ENCODE measurements at regions not wholly inside any gene's neighbourhood (a gene's known extent, or its start where the extent isn't known, plus 50 kb on each side); places are given as distances from the start of the nearest gene placed in this dataset.

GRCh38 chr14:22384167-22384549, 204.9 kb downstream of the DAD1 start:
- Histone ChIP-seq H3K36me3 (no peaks in the 10 kb centered on the region), H3K9me3 (no peaks in the 10 kb centered on the region), H3K27me3 (no peaks in the 10 kb centered on the region), H3K4me3 (no peak overlapping the region), H3K27ac (no peak overlapping the region), H3K4me1 (peaks cover 0 to 15% (median 3%) of the 10 kb centered on the region in 4 donors)
- no peak for DNase-seq
- 86 to 95% methylated on average over 1 to 2 of the region's 2 CpGs for WGBS, 2 donors
- ATAC-seq (ENCODE audit: low FRiP score in 2 of 2): no peak
- TF ChIP-seq EP300 (IDR thresholded peaks at IDR 0.05) (no peak), POLR2AphosphoS5 (IDR thresholded peaks at IDR 0.05) (no peak), POLR2A (IDR thresholded peaks at IDR 0.05) (no peak), CTCF (IDR thresholded peaks at IDR 0.05) (no peak)

GRCh38 chr14:22383515-22384166, 205.4 kb downstream of the DAD1 start:
- H3K36me3 ChIP-seq: no peaks in the 10 kb centered on the region
- no peak for ATAC-seq (ENCODE audit: low FRiP score in 2 of 2)
- WGBS, 2 donors: 39 to 46% methylated on average over 8 of the region's 8 CpGs
- peak in 1 of 2 donors; percentile 65 for DNase-seq
- H3K27me3 ChIP-seq: no peaks in the 10 kb centered on the region
- H3K4me1 ChIP-seq: peaks cover 0 to 15% (median 3%) of the 10 kb centered on the region in 4 donors
- H3K4me3 ChIP-seq: no peak overlapping the region
- H3K9me3 ChIP-seq: no peaks in the 10 kb centered on the region
- H3K27ac ChIP-seq: no peak overlapping the region
- no peak for TF ChIP-seq CTCF (IDR thresholded peaks at IDR 0.05)
- no peak for TF ChIP-seq POLR2AphosphoS5 (IDR thresholded peaks at IDR 0.05)
- TF ChIP-seq POLR2A (IDR thresholded peaks at IDR 0.05): no peak
- no peak for TF ChIP-seq EP300 (IDR thresholded peaks at IDR 0.05)

- H3K9me3 ChIP-seq: no peaks in the 10 kb centered on the region
- no peaks in the 10 kb centered on the region for H3K27me3 ChIP-seq
- WGBS, 2 donors: 90 to 100% methylated on average over 1 to 2 of the region's 2 CpGs
- H3K27ac ChIP-seq: no peak overlapping the region
- H3K36me3 ChIP-seq: no peaks in the 10 kb centered on the region
- H3K4me1 ChIP-seq: peaks cover 0 to 15% (median 3%) of the 10 kb centered on the region in 4 donors
- no peak overlapping the region for H3K4me3 ChIP-seq
- ATAC-seq (ENCODE audit: low FRiP score in 2 of 2) (no peak), DNase-seq (no peak)
- TF ChIP-seq POLR2AphosphoS5 (IDR thresholded peaks at IDR 0.05) (no peak), POLR2A (IDR thresholded peaks at IDR 0.05) (no peak), EP300 (IDR thresholded peaks at IDR 0.05) (no peak), CTCF (IDR thresholded peaks at IDR 0.05) (no peak)
Observed at GRCh38 chr14:22382955-22383354, 206.1 kb downstream of the DAD1 start.

GRCh38 chr14:22382395-22382794, 206.6 kb downstream of the DAD1 start:
- 95% methylated on average over 1 of the region's 1 CpG for WGBS, 2 donors

More at GRCh38 chr14:22382395-22382794, 206.6 kb downstream of the DAD1 start:
- Histone ChIP-seq H3K27me3 (no peaks in the 10 kb centered on the region), H3K36me3 (no peaks in the 10 kb centered on the region), H3K4me1 (peaks cover 0 to 15% (median 3%) of the 10 kb centered on the region in 4 donors), H3K27ac (no peak overlapping the region), H3K9me3 (no peaks in the 10 kb centered on the region), H3K4me3 (no peak overlapping the region)
- TF ChIP-seq CTCF (IDR thresholded peaks at IDR 0.05) (no peak), POLR2A (IDR thresholded peaks at IDR 0.05) (no peak), POLR2AphosphoS5 (IDR thresholded peaks at IDR 0.05) (no peak), EP300 (IDR thresholded peaks at IDR 0.05) (no peak)
- ATAC-seq (ENCODE audit: low FRiP score in 2 of 2): no peak
- no peak for DNase-seq

Measured in upper lobe of left lung (tissue), 6 donors.